Lower leg skin (tissue), 3 donors: ENCODE measurements at regions not wholly inside any gene's neighbourhood (a gene's known extent, or its start where the extent isn't known, plus 50 kb on each side); places are given as distances from the start of the nearest gene placed in this dataset.

Source experiments
- CTCF ChIP-seq, 3 donors: fragments of 450-650 bp; IDR thresholded peaks; one replicate each; pipeline ENCODE4 v1.5.1; 2016; ENCODE audit warnings: antibody characterized with exemption in 3 of 3, mild to moderate bottlenecking in 3 of 3, moderate library complexity in 2 of 3
- POLR2A ChIP-seq, 2 donors: fragments of 450-650 bp; IDR thresholded peaks; one replicate each; pipeline ENCODE4 v1.6.1; 2016 to 2017; ENCODE audit warnings: antibody characterized with exemption in 2 of 2, mild to moderate bottlenecking in 1 of 2, moderate library complexity in 1 of 2

GRCh38 chr17:72420775-72421127 lies 299.9 kb downstream of the SOX9 start:
- TF ChIP-seq CTCF (IDR thresholded peaks at IDR 0.05) (no peak), POLR2A (IDR thresholded peaks at IDR 0.05) (no peak)
